ENCODE measurements at regions not wholly inside any gene's neighbourhood (a gene's known extent, or its start where the extent isn't known, plus 50 kb on each side); places are given as distances from the start of the nearest gene placed in this dataset.

DNA sequence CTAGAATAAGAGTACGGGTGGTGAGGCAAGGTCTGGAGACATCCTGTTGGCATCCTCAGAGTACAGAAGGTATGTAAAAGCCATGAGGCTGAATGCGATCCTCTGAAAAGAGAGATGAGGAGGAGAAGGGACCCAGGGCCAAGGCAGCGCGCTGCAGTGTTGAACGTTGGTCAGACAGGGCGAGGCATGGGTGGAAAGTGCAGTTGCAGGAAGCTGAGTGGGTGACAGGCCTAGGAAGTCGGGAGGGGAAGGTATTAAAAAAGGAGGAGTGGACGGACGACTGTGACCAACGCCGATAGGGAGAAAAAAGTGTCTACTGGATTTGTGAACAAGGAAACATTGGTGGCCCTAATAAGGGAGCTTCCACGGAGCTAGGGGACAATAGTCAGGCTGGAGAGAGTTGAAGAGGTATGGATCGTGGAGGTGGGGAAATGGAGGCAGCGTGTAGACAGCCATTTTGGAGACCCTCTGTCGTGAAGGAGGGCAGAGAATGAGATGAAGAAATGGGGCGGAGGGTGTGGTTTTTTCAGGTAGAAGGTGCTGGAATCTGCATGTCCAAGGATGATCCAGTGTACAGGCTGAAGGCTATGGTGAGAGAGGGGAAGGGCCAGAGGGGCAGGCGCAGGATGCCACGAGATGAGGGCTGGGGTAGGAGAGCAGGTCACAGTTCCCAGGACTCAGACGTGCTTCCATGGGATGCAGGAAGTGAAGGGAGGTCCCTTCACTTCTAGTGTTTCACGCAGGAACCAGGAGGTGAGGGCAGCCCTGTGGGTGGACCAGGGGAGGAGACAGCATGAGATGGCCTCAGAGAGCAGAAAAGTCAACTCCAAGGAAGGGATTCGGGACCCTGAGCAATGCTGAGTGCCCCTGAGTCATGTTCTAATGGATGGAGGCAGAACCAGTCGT is 115.9 kb downstream of the ASB7 start:
- CTCF ChIA-PET: no interaction called here
- POLR2A ChIA-PET: interaction anchor here (0.5 kb wide), 1 partner anchor 125 kb away, joined by 3 read pairs; no protein-coding TSS in a partner anchor

DNA sequence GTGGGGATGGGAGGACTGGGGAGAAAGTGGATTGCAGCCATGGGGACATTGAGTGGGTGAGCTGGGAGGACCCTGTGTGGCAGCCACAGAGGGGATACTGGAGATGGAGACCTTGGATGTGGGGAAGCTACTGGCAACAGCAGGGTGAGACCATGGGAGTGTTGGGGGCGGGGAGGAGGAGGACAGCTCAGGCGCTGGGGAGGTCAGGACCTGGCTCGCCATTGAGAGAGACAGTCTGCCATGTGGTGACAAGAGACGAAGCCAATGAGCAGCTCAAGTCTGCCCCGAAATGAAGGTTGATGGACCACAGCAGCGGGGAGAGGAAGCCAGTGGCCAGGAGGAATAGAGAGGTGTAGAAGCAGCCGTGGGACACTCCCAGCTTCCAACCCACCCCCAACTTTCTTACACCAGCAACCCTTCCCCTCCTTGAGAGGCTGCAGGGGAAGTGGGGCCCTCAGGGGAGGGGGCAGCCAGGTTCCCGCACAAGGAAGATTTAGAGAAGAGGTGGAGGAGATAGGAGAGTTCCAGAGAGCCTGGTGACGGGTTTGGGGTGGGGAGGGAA is 118.1 kb downstream of the ASB7 start:
- POLR2A ChIA-PET: no interaction called here
- CTCF ChIA-PET: no interaction called here

DNA sequence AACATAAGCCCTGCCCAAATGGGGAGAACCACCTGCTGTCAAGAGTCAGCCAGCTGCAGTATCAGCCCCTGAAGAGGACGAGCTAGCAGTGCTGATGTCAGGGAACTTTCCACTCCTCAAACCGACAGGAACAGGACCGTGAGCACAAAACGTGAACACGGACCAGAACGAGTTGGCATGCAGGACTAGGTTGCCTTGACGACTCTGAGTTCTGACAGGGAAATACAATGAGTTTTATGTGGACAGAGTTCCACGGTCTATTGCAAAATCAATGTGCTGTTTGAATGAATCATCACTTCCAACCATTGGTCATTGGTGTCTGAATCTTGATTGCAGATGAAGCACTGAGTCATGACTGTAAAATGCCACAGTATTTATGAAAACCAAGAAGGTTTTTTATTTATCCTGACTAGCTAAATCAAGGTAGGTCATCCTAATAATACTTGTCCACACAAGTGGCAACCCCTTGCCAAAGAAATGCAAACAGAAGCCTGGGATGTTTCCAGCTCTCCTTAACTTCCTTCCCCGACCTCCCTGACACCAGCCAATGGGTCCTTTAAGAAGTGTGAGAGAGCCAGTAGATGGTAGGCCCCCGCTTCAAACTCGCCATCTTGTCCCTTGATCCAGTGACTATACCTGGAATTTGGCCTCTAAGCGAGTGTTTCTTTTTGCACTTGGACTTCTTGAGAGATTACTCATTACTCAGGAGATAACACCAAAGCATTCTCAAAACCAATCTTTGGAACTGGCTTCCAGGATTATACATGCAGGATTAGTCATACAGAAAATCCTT is 119.6 kb downstream of the ASB7 start:
- ChIA-PET CTCF (interaction anchor here (0.7 kb wide), 1 partner anchor 989 kb away, joined by 3 read pairs; no protein-coding TSS in a partner anchor), POLR2A (no interaction called here)

DNA sequence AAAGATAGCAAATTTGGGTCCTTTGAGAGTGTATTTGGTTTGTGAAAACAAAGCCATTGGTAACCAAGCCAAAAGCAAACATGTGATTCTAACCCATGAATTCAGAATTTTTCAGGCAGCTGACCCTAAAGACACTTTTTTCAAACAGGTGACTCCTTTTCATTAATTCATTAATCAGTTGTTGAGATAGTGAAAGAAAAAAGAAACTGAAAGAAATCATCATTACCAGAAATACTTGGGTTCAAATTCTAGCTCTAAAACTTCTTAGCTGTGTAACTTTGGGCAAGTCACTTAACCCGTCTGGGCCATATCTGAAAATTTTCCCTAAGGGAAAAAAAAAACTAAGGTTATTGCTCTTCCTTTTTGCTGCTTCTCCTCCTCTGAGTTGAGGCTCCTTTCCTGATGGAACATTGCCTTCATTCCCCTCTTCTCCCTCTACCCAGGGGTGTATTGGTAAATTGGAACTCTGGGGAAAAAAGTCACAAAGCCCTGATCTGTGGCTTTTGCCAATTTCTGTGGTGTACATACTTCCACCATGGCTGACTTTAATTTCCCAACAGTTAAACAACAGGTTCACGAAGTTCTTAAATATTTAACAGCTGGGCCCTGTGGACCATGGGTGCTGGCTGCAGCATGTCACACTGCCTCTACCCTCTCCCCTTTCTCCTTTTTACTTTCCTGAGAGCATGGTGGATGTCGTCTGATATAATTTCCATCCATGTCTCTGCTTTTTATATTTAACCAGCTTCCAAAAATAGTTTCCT is 120.3 kb downstream of the ASB7 start:
- ChIA-PET POLR2A (no interaction called here), CTCF (no interaction called here)

DNA sequence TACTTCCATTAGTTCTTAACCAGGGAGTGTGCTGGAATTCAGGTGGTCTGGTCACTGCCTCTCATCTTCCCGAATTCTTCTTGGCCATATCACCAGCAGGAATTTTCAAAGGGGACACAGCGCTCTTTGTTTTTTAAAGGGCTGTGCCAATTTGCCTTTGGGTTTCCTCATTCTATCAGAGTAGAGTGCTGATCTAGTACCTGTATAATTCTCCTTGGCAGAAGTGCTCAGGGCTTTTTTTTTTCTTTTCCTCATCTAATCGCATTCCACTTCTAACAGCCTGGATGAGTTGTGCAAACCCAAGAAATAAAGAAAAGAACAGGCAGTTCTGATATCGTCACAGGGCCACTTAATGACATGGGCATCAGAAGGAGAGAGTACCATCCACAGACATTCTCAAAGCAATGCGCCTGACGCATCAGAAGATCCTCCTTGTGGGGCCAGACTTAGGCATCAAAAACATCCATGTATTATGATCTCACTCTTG is 121.0 kb downstream of the ASB7 start:
- CTCF ChIA-PET: no interaction called here
- POLR2A ChIA-PET: no interaction called here

DNA sequence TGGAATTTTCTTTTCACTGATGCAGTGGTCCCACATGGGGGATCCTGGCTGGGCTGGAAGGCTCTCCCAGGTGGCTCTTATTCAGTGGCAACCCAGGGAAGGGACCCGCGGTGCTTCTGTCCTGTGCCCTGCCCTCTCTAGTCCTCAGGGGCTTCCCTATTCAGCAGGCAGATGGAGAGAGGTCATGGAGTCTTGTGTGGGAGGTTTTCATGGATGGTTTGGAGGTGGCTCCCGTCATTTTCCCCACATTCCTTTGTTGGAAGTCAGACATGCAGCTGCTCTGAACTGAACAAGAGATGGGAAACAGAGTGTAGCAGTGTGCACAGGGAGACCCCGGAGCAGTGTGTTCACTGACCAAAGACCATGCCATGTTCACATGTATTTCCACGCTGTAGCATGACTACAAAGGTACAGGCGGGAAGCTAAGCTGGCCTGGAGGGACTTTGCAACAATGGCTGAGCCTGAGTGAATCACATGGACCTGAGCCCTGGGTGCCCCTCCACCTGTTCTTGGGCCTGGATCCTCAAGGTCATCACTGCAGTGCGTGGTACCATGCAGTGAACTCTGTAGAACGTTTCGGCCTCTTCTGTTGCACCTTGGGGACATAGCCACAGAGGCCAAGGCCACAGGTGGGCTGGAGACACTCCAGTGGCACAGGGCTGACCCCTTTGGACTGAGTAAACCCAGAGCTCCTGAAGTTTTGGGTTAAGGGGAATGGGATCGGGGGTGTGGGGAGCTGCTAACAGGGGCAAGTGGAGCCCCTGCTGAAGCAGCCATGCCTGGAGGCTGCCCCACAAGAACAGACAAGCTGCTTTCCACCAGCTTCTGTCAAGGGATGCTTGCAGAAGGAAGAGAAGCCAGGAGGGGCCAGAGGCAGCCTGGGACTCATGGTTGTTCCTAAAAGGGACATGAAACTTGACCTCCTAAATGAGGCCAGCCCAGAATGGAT is 123.0 kb downstream of the ASB7 start:
- POLR2A ChIA-PET: no interaction called here

GRCh38 chr15:100726070-100726420 is 123.7 kb downstream of the ASB7 start:
- CTCF ChIA-PET: no interaction called here
- POLR2A ChIA-PET: no interaction called here

More for the DNA sequence above, 123.0 kb downstream of the ASB7 start:
- CTCF ChIA-PET: no interaction called here

- CTCF ChIA-PET: no interaction called here
- POLR2A ChIA-PET: no interaction called here
Observed at GRCh38 chr15:100726421-100727190, 124.2 kb downstream of the ASB7 start.

- CTCF ChIA-PET: no interaction called here
- POLR2A ChIA-PET: no interaction called here
Observed at GRCh38 chr15:100727291-100727851, 125.0 kb downstream of the ASB7 start.

- CTCF ChIA-PET: no interaction called here
Observed at GRCh38 chr15:100728371-100729201, 126.2 kb downstream of the ASB7 start.

DNA sequence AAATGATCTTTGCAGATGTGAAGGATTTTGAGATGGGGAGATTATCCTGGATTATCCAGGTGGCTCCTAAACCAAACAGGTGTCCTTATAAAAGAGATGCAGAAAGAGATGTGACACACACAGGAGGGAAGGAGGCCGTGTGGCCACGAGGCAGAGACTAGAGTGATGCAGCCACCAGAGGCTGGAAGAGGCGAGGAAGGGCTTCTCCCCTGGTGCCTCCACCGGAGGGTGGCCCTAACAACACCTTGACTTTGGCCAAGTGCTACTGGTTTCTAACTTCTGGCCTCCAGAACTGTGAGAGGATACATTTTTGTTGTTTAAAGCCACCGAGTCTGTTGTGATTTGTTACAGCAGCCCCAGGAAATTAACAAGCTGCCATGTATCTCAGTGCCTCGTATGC is 127.1 kb downstream of the ASB7 start:
- ChIA-PET CTCF (no interaction called here), POLR2A (no interaction called here)

More at GRCh38 chr15:100728371-100729201, 126.2 kb downstream of the ASB7 start:
- POLR2A ChIA-PET: no interaction called here

DNA sequence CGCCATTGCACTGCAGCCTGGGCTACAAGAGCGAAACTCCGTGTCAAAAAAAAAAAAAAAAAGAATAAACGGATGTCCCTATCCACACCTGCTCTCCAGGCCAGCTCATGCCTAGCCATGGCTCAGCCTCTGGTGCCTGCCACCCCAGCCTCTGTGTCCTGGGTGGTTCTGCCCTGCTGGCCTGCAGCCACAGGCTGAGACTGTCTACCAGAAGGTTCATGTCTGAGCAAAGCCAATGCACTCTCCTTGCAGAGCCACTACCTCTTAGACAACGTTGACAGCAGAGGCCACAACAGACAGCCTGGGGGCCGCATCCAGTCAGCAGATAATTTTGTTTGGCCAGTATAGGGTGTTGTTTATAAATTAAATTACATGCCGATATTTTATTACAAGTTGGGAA is 127.7 kb downstream of the ASB7 start:
- CTCF ChIA-PET: no interaction called here
- POLR2A ChIA-PET: interaction anchor here (0.6 kb wide), 1 partner anchor 166 kb away, joined by 3 read pairs; no protein-coding TSS in a partner anchor

- POLR2A ChIA-PET: no interaction called here
- CTCF ChIA-PET: no interaction called here
Observed at GRCh38 chr15:100730655-100731266, 128.4 kb downstream of the ASB7 start.

DNA sequence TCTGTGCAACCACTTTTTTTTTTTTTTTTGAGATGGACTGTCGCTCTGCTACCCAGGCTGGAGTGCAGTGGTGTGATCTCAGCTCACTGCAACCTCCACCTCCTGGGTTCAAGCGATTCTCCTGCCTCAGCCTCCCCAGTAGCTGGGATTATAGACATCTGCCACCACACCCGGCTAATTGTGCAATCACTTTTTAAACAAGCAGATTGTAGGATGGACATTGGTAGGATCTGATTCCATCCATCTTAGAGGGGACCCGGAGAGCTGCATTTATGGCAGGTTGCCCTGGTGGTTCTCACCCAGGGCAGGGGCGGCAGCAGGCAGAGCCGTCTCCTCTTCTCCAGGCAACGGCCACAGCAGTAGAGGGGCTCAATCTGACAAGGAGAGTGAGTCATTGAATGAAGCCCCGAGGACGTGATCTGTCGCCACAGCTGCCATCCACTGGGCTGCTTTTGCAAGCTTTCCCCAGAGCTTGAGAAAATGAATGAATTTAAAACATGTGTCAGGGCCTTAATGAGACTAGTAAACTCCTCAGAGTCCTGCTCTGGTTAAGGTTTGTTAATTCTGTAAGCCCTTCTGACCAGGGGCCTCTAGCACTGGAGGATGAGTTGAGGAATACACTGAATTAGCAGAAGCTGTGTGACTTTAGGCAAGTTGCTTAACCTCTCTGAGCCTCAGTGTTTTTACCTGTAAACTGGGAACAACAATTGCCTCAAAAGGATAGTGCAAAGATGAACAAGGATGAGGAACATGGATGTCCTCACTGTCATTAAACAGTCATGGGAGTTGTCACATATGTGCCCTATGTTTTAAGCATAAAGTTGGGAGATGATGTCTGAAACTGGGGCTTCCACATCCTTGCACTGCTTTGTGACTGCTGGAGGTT is 129.1 kb downstream of the ASB7 start:
- ChIA-PET POLR2A (no interaction called here), CTCF (no interaction called here)

- POLR2A ChIA-PET: no interaction called here
- CTCF ChIA-PET: no interaction called here
Observed at GRCh38 chr15:100732211-100733055, 130.0 kb downstream of the ASB7 start.

All from activated CD8-positive, alpha-beta memory T cell treated with anti-CD3 and anti-CD28 coated beads for 36 hours (primary cell).